HEK293T (cell line): ENCODE measurements at regions not wholly inside any gene's neighbourhood (a gene's known extent, or its start where the extent isn't known, plus 50 kb on each side); places are given as distances from the start of the nearest gene placed in this dataset.

Experiments
- LEF1 ChIP-seq: fragments of 450-650 bp; IDR thresholded peaks from 2 replicates; pipeline ENCODE4 v1.6.1; 2017; ENCODE audit warnings: mild to moderate bottlenecking, borderline replicate concordance
- NFRKB ChIP-seq: fragments of 450-650 bp; IDR thresholded peaks from 2 replicates; pipeline ENCODE4 v1.6.1; 2016; ENCODE audit warnings: mild to moderate bottlenecking, moderate library complexity

- TF ChIP-seq LEF1, result no peak
- no peak for TF ChIP-seq NFRKB
These were observed 59.4 kb upstream of the WASF3 start for GRCh38 chr13:26497968-26498511.
